ENCODE measurements at regions not wholly inside any gene's neighbourhood (a gene's known extent, or its start where the extent isn't known, plus 50 kb on each side); places are given as distances from the start of the nearest gene placed in this dataset.

DNA sequence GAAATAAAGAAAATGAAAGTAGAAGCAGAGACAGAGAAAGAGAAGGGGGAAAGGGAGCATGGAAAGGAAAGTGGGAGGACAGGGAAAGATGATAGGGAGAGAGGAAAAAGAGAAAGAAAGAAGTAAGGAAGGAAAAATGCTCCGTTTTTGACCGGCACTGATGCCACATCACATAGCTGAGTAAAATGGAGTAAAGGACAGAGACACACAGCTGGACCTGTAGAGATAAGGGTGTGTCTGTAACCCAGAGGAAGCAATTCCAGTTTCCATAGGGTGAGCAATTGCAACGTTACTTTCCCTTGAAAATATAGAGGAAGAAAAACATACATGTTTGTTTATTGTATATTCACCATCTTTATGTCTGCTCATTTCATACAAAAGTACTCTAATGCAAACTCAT is 1866.9 kb upstream of the PIK3C3 start:
- H3K36me3 Mint-ChIP-seq (ENCODE audit: low read depth), result no peaks in the 10 kb centered on the region
- peak; percentile 38; the same call in 2 of the 3 replicates for ATAC-seq
- H3K4me3 Mint-ChIP-seq, result no peak overlapping the region
- Histone ChIP-seq H3F3A (replicated peaks; ENCODE audit: low read depth) (no peaks in the 10 kb centered on the region), H2AFZ (no peak overlapping the region; the same call in 1 of the 2 replicates), H3K27ac (ENCODE audit: low read depth) (no peak overlapping the region), H4K20me1 (replicated peaks; ENCODE audit: insufficient read depth) (no peaks in the 10 kb centered on the region), H3K9me2 (ENCODE audit: insufficient read depth) (no peaks in the 10 kb centered on the region), H3K79me2 (replicated peaks; ENCODE audit: insufficient read depth) (no peaks in the 10 kb centered on the region), H3K27me3 (ENCODE audit: insufficient read depth) (no peaks in the 10 kb centered on the region), H3K36me3 (ENCODE audit: insufficient read depth) (no peaks in the 10 kb centered on the region), H3K4me2 (peak overlapping the region; percentile 28; the same call in 1 of the 2 replicates), H3K4me1 (ENCODE audit: insufficient read depth) (peaks cover 9% of the 10 kb centered on the region), H3K4me3 (no peak overlapping the region)
- peaks cover 14% of the 10 kb centered on the region; the same call in 2 of the 3 replicates for H3K4me1 Mint-ChIP-seq
- DNase-seq (ENCODE audit: low spot score), result no peak
- no peaks in the 10 kb centered on the region for H3K9me3 Mint-ChIP-seq
- no peaks in the 10 kb centered on the region for H3K27me3 Mint-ChIP-seq (ENCODE audit: insufficient read depth, low read depth, poor library complexity)
- TF ChIP-seq ZNF114 (CRISPR knock-in tag; IDR thresholded peaks at IDR 0.05), result no peak
- TF ChIP-seq EZH2phosphoT487 (IDR thresholded peaks at IDR 0.05; ENCODE audit: unreplicated experiment), result no peak
- TF ChIP-seq JUNB (IDR thresholded peaks at IDR 0.05; ENCODE audit: unreplicated experiment), result no peak
- no peak for TF ChIP-seq CREB1 (CRISPR knock-in tag; IDR thresholded peaks at IDR 0.05; ENCODE audit: low read depth)
- TF ChIP-seq STAT1 (IDR thresholded peaks at IDR 0.05; ENCODE audit: unreplicated experiment), result no peak
- no peak for TF ChIP-seq ZNF331 (CRISPR knock-in tag; IDR thresholded peaks at IDR 0.05; ENCODE audit: low read depth)
- TF ChIP-seq, protein P1, sequence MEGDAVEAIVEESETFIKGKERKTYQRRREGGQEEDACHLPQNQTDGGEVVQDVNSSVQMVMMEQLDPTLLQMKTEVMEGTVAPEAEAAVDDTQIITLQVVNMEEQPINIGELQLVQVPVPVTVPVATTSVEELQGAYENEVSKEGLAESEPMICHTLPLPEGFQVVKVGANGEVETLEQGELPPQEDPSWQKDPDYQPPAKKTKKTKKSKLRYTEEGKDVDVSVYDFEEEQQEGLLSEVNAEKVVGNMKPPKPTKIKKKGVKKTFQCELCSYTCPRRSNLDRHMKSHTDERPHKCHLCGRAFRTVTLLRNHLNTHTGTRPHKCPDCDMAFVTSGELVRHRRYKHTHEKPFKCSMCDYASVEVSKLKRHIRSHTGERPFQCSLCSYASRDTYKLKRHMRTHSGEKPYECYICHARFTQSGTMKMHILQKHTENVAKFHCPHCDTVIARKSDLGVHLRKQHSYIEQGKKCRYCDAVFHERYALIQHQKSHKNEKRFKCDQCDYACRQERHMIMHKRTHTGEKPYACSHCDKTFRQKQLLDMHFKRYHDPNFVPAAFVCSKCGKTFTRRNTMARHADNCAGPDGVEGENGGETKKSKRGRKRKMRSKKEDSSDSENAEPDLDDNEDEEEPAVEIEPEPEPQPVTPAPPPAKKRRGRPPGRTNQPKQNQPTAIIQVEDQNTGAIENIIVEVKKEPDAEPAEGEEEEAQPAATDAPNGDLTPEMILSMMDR (conservative IDR thresholded peaks at IDR 0.05; ENCODE audit: low read depth in 2 of 2), result no peak
- TF ChIP-seq, protein P2, sequence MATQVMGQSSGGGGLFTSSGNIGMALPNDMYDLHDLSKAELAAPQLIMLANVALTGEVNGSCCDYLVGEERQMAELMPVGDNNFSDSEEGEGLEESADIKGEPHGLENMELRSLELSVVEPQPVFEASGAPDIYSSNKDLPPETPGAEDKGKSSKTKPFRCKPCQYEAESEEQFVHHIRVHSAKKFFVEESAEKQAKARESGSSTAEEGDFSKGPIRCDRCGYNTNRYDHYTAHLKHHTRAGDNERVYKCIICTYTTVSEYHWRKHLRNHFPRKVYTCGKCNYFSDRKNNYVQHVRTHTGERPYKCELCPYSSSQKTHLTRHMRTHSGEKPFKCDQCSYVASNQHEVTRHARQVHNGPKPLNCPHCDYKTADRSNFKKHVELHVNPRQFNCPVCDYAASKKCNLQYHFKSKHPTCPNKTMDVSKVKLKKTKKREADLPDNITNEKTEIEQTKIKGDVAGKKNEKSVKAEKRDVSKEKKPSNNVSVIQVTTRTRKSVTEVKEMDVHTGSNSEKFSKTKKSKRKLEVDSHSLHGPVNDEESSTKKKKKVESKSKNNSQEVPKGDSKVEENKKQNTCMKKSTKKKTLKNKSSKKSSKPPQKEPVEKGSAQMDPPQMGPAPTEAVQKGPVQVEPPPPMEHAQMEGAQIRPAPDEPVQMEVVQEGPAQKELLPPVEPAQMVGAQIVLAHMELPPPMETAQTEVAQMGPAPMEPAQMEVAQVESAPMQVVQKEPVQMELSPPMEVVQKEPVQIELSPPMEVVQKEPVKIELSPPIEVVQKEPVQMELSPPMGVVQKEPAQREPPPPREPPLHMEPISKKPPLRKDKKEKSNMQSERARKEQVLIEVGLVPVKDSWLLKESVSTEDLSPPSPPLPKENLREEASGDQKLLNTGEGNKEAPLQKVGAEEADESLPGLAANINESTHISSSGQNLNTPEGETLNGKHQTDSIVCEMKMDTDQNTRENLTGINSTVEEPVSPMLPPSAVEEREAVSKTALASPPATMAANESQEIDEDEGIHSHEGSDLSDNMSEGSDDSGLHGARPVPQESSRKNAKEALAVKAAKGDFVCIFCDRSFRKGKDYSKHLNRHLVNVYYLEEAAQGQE (IDR thresholded peaks at IDR 0.05; ENCODE audit: unreplicated experiment), result no peak
- TF ChIP-seq EZH2 (IDR thresholded peaks at IDR 0.05; ENCODE audit: low read depth, unreplicated experiment), result no peak
- TF ChIP-seq, protein P3, sequence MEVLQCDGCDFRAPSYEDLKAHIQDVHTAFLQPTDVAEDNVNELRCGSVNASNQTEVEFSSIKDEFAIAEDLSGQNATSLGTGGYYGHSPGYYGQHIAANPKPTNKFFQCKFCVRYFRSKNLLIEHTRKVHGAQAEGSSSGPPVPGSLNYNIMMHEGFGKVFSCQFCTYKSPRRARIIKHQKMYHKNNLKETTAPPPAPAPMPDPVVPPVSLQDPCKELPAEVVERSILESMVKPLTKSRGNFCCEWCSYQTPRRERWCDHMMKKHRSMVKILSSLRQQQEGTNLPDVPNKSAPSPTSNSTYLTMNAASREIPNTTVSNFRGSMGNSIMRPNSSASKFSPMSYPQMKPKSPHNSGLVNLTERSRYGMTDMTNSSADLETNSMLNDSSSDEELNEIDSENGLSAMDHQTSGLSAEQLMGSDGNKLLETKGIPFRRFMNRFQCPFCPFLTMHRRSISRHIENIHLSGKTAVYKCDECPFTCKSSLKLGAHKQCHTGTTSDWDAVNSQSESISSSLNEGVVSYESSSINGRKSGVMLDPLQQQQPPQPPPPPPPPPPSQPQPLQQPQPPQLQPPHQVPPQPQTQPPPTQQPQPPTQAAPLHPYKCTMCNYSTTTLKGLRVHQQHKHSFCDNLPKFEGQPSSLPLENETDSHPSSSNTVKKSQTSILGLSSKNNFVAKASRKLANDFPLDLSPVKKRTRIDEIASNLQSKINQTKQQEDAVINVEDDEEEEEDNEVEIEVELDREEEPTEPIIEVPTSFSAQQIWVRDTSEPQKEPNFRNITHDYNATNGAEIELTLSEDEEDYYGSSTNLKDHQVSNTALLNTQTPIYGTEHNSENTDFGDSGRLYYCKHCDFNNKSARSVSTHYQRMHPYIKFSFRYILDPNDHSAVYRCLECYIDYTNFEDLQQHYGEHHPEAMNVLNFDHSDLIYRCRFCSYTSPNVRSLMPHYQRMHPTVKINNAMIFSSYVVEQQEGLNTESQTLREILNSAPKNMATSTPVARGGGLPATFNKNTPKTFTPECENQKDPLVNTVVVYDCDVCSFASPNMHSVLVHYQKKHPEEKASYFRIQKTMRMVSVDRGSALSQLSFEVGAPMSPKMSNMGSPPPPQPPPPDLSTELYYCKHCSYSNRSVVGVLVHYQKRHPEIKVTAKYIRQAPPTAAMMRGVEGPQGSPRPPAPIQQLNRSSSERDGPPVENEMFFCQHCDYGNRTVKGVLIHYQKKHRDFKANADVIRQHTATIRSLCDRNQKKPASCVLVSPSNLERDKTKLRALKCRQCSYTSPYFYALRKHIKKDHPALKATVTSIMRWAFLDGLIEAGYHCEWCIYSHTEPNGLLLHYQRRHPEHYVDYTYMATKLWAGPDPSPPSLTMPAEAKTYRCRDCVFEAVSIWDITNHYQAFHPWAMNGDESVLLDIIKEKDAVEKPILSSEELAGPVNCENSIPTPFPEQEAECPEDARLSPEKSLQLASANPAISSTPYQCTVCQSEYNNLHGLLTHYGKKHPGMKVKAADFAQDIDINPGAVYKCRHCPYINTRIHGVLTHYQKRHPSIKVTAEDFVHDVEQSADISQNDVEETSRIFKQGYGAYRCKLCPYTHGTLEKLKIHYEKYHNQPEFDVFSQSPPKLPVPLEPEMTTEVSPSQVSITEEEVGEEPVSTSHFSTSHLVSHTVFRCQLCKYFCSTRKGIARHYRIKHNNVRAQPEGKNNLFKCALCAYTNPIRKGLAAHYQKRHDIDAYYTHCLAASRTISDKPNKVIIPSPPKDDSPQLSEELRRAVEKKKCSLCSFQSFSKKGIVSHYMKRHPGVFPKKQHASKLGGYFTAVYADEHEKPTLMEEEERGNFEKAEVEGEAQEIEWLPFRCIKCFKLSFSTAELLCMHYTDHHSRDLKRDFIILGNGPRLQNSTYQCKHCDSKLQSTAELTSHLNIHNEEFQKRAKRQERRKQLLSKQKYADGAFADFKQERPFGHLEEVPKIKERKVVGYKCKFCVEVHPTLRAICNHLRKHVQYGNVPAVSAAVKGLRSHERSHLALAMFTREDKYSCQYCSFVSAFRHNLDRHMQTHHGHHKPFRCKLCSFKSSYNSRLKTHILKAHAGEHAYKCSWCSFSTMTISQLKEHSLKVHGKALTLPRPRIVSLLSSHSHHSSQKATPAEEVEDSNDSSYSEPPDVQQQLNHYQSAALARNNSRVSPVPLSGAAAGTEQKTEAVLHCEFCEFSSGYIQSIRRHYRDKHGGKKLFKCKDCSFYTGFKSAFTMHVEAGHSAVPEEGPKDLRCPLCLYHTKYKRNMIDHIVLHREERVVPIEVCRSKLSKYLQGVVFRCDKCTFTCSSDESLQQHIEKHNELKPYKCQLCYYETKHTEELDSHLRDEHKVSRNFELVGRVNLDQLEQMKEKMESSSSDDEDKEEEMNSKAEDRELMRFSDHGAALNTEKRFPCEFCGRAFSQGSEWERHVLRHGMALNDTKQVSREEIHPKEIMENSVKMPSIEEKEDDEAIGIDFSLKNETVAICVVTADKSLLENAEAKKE (CRISPR knock-in tag; IDR thresholded peaks at IDR 0.05), result no peak
- TF ChIP-seq POLR2AphosphoS5 (IDR thresholded peaks at IDR 0.05; ENCODE audit: low read depth), result no peak
- TF ChIP-seq NANOG (IDR thresholded peaks at IDR 0.05; ENCODE audit: borderline replicate concordance), result no peak
- TF ChIP-seq, protein P4, sequence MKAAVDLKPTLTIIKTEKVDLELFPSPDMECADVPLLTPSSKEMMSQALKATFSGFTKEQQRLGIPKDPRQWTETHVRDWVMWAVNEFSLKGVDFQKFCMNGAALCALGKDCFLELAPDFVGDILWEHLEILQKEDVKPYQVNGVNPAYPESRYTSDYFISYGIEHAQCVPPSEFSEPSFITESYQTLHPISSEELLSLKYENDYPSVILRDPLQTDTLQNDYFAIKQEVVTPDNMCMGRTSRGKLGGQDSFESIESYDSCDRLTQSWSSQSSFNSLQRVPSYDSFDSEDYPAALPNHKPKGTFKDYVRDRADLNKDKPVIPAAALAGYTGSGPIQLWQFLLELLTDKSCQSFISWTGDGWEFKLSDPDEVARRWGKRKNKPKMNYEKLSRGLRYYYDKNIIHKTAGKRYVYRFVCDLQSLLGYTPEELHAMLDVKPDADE (IDR thresholded peaks at IDR 0.05), result no peak
- no peak overlapping the region for H3K27ac Mint-ChIP-seq

Data from GM23338 (cell line).